Breast epithelium (tissue), 4 donors: ENCODE measurements at regions not wholly inside any gene's neighbourhood (a gene's known extent, or its start where the extent isn't known, plus 50 kb on each side); places are given as distances from the start of the nearest gene placed in this dataset.

ENCODE experiments used
- DNase-seq, 2 donors: peaks; one replicate each; pipeline ENCODE4 v3.0.0-alpha.2; 2019; ENCODE audit warnings: low spot score in 2 of 2
- H3K27ac ChIP-seq, 2 donors: fragments of 200-600 bp; sonication (generic) in 1 of 2; one replicate each; pipeline ENCODE4 v1.5.1; 2016 to 2019; ENCODE audit warnings: mild to moderate bottlenecking in 1 of 2
- H3K27me3 ChIP-seq, 2 donors: fragments of 200-600 bp; sonication (generic) in 1 of 2; one replicate each; pipeline versions ENCODE4 v1.5.1 to v1.6.0; 2017 to 2019; ENCODE audit warnings: control low read depth in 1 of 2, mild to moderate bottlenecking in 1 of 2
- H3K36me3 ChIP-seq: fragments of 200-600 bp; one replicate; pipeline ENCODE4 v1.5.1; 2019
- H3K4me1 ChIP-seq, 2 donors: fragments of 200-600 bp; sonication (generic); one replicate each; pipeline ENCODE4 v1.5.1; 2016 to 2019; ENCODE audit warnings: control low read depth in 1 of 2
- H3K4me3 ChIP-seq, 3 donors: fragments of 200-600 bp; sonication (generic); 1 replicate in 2 of 3; 2 replicates in 1 of 3; pipeline ENCODE4 v1.5.1; 2016 to 2019; ENCODE audit warnings: mild to moderate bottlenecking in 3 of 3, moderate library complexity in 2 of 3
- H3K9me3 ChIP-seq, 2 donors: fragments of 200-600 bp; sonication (generic) in 1 of 2; one replicate each; pipeline ENCODE4 v1.5.1; 2016 to 2019; ENCODE audit warnings: control low read depth in 1 of 2
- POLR2A ChIP-seq: fragments of 450-650 bp; IDR thresholded peaks from one replicate; pipeline ENCODE4 v1.6.1; 2016; ENCODE audit warnings: antibody characterized with exemption, mild to moderate bottlenecking, moderate library complexity
- POLR2AphosphoS5 ChIP-seq, 3 donors: sonication (generic); formaldehyde crosslinking; IDR thresholded peaks; one replicate each; pipeline ENCODE4 v1.6.1; 2017; ENCODE audit warnings: antibody characterized with exemption in 3 of 3
- intact Hi-C: fragments of 100-400 bp; cut with DNase I; formaldehyde crosslinking; loops from one replicate; pipeline ENCODE4 v1.15.1; 2023; ENCODE audit warnings: low total_unique reads
- TF ChIP-seq, protein P1 (sequence below), 3 donors: fragments of 450-650 bp; IDR thresholded peaks; one replicate each; pipeline ENCODE4 v1.5.1; 2016 to 2017; ENCODE audit warnings: antibody characterized with exemption in 3 of 3, mild to moderate bottlenecking in 3 of 3, moderate library complexity in 3 of 3

DNA sequence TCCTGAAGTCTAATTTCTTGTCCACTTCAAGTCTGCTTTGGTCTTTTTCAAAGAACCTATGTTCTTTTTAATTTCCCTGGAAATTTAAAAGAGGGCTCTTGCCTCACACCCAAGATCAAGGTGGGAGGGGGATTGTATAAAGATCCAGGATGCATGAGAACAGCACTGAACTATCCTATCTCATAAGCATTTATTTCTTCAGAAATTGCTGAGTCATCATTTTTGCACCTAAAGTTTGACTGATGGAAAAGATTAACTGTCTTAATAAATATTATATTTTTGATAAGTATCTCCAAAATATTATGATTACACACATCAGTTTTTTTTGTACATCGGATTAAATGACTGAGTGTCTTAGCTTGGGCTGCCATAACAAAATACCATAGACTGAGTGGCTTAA lies 90.5 kb downstream of the RPS24 start:
- Histone ChIP-seq H3K9me3 (peaks cover 11 to 21% of the 10 kb centered on the region in 2 donors), H3K27me3 (no peaks in the 10 kb centered on the region), H3K36me3 (no peaks in the 10 kb centered on the region), H3K4me1 (no peaks in the 10 kb centered on the region), H3K27ac (no peak overlapping the region), H3K4me3 (no peak overlapping the region)
- intact Hi-C loops, result no loop called here
- no peak for TF ChIP-seq POLR2A
- no peak for TF ChIP-seq POLR2AphosphoS5 (IDR thresholded peaks at IDR 0.05)
- TF ChIP-seq, protein P1, sequence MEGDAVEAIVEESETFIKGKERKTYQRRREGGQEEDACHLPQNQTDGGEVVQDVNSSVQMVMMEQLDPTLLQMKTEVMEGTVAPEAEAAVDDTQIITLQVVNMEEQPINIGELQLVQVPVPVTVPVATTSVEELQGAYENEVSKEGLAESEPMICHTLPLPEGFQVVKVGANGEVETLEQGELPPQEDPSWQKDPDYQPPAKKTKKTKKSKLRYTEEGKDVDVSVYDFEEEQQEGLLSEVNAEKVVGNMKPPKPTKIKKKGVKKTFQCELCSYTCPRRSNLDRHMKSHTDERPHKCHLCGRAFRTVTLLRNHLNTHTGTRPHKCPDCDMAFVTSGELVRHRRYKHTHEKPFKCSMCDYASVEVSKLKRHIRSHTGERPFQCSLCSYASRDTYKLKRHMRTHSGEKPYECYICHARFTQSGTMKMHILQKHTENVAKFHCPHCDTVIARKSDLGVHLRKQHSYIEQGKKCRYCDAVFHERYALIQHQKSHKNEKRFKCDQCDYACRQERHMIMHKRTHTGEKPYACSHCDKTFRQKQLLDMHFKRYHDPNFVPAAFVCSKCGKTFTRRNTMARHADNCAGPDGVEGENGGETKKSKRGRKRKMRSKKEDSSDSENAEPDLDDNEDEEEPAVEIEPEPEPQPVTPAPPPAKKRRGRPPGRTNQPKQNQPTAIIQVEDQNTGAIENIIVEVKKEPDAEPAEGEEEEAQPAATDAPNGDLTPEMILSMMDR (IDR thresholded peaks at IDR 0.05), result no peak
- DNase-seq, result no peak

DNA sequence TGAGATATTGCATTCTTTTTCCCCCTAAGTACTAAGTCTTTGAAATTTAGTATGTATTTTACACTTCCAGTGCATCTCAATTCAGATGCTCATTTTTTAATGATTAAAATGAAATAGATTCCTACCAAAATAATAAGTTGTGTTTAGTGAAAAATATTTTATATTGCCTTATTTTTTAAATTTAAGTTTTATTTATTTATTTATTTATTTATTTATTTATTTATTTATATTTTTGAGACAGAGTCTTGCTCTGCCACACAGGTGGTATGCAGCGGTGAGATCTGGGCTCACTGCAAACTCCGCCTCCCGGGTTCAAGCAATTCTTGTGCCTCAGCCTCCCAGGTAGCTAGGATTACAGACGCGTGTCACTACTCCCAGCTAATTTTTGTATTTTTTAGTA lies 95.5 kb downstream of the RPS24 start:
- H3K4me1 ChIP-seq, result no peaks in the 10 kb centered on the region
- no peaks in the 10 kb centered on the region for H3K27me3 ChIP-seq
- no peak overlapping the region for H3K27ac ChIP-seq
- H3K9me3 ChIP-seq, result no peaks in the 10 kb centered on the region
- TF ChIP-seq POLR2AphosphoS5 (IDR thresholded peaks at IDR 0.05) (no peak), POLR2A (no peak)
- TF ChIP-seq, protein P1 (IDR thresholded peaks at IDR 0.05), result no peak
- DNase-seq, result no peak
- H3K36me3 ChIP-seq, result no peaks in the 10 kb centered on the region
- intact Hi-C loops, result no loop called here
- no peak overlapping the region for H3K4me3 ChIP-seq

DNA sequence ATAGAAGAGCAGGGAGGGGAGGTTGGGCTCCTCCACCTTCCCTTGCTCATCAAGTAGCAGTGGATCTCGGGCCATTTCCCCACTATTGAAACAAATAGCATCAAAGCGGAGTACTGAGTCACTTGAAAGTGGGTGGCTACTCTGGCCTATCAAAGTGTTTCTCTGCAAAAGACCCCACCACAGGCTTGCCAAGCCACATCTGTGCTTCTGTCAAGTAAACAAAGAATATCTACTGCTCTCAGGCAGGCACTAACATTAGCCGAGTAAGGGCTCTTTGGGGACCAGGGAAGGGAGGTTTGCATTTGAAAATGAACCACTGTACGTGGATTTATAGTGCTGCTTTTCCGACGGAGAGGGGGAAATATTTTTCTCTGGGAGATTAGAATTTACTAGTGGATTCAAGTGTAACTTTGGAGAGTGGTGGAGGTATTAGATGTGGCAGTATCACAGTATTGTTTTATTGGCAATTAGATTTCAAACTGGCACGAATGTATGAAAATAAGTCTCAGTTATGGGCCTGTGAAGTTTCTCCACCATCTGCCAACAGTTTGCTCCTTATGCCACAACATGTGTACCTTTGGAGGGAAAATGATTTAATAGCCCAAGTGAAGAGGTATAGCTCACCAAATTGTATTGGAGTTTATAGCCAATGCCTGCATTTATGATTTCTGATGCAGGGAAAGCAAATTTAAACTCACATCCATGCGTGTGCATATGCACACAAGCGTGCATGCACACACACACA lies 97.5 kb downstream of the RPS24 start:
- no peak for TF ChIP-seq POLR2A
- H3K4me3 ChIP-seq, result no peak overlapping the region
- intact Hi-C loops, result no loop called here

DNA sequence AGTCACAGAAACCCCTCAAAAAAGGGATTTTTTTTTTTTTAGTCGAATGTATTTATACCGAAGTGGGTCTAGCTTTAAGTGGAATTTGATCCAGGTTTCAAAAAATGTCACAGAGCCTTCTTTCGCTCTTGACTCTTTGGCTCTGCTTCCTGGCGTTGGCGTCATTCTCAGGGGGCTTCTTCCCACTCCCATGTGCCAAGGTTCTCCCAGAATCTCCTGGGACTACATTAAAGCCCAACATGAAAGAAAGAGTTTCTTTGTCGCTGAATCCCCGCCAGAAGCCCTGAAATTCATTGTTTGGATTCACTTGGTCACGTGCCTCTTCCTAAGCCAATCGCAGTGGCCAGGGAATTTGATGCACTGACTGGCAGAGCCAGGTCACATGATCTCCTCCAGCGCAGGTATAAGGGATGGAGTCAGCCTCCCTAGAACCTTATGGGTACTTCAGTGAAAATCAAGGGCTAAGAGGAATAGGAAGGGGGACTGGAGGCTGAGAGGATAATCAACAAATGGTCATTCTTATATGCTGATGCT lies 101.2 kb downstream of the RPS24 start:
- no peaks in the 10 kb centered on the region for H3K4me1 ChIP-seq
- no peak overlapping the region for H3K27ac ChIP-seq

More for the DNA sequence above, 97.5 kb downstream of the RPS24 start:
- no peak overlapping the region for H3K27ac ChIP-seq
- no peak for DNase-seq
- H3K27me3 ChIP-seq, result no peaks in the 10 kb centered on the region
- H3K9me3 ChIP-seq, result no peaks in the 10 kb centered on the region
- no peaks in the 10 kb centered on the region for H3K36me3 ChIP-seq
- H3K4me1 ChIP-seq, result no peaks in the 10 kb centered on the region

DNA sequence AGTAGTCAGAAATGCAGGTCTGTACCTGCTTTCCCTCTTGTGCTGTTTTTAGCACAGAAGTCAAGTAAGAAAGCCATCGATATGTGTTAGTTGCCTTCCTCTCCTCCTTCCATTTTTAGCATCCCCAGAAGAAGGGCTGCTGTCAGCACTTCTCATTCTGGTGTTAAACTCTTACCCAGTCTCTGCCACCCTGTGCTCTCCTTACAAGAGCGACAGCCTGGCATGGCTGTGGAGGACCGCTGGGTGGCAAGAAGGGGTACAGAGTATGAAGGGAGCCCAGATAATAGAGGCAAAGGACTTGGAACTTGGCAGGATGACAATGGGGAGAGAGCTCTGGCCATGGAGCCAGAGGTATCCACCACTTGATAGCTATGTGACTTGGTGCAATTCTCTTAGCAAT lies 103.5 kb downstream of the RPS24 start:
- Histone ChIP-seq H3K4me3 (no peak overlapping the region), H3K27me3 (no peaks in the 10 kb centered on the region), H3K27ac (no peak overlapping the region), H3K9me3 (no peaks in the 10 kb centered on the region), H3K36me3 (no peaks in the 10 kb centered on the region), H3K4me1 (no peaks in the 10 kb centered on the region)
- TF ChIP-seq, protein P1 (IDR thresholded peaks at IDR 0.05), result no peak
- TF ChIP-seq POLR2AphosphoS5 (IDR thresholded peaks at IDR 0.05), result no peak
- no peak for TF ChIP-seq POLR2A
- intact Hi-C loops, result no loop called here
- no peak for DNase-seq

More for the DNA sequence above, 101.2 kb downstream of the RPS24 start:
- intact Hi-C loops, result no loop called here
- H3K27me3 ChIP-seq, result no peaks in the 10 kb centered on the region
- no peak for TF ChIP-seq POLR2A
- TF ChIP-seq POLR2AphosphoS5 (IDR thresholded peaks at IDR 0.05), result no peak
- TF ChIP-seq, protein P1 (IDR thresholded peaks at IDR 0.05), result no peak
- H3K36me3 ChIP-seq, result no peaks in the 10 kb centered on the region
- H3K4me3 ChIP-seq, result no peak overlapping the region
- H3K9me3 ChIP-seq, result no peaks in the 10 kb centered on the region
- DNase-seq, result no peak
